ENCODE measurements at regions not wholly inside any gene's neighbourhood (a gene's known extent, or its start where the extent isn't known, plus 50 kb on each side); places are given as distances from the start of the nearest gene placed in this dataset.

DNA sequence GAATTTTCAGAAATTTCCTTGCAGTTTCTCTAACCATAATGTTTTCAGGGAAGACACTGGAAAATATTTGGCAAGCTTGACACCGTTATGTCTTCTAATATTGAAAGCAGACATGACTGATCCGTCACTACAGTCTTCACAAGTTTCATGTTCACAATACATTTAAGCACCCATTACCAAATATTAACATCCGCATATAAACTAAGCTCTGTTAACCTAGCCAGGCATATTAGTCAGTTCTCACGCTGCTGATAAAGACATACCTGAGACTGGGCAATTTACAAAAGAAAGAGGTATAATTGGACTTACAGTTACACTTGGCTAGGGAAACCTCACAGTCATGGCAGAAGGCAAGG is 162.7 kb upstream of the LYSMD4 start:
- TF ChIP-seq RARB (CRISPR knock-in tag; IDR thresholded peaks at IDR 0.05) (no peak), SNAI2 (CRISPR knock-in tag; IDR thresholded peaks at IDR 0.05) (no peak), CSDC2 (CRISPR knock-in tag; IDR thresholded peaks at IDR 0.05) (no peak), GLIS3 (CRISPR knock-in tag; IDR thresholded peaks at IDR 0.05) (no peak)
- TF ChIP-seq, protein P1, sequence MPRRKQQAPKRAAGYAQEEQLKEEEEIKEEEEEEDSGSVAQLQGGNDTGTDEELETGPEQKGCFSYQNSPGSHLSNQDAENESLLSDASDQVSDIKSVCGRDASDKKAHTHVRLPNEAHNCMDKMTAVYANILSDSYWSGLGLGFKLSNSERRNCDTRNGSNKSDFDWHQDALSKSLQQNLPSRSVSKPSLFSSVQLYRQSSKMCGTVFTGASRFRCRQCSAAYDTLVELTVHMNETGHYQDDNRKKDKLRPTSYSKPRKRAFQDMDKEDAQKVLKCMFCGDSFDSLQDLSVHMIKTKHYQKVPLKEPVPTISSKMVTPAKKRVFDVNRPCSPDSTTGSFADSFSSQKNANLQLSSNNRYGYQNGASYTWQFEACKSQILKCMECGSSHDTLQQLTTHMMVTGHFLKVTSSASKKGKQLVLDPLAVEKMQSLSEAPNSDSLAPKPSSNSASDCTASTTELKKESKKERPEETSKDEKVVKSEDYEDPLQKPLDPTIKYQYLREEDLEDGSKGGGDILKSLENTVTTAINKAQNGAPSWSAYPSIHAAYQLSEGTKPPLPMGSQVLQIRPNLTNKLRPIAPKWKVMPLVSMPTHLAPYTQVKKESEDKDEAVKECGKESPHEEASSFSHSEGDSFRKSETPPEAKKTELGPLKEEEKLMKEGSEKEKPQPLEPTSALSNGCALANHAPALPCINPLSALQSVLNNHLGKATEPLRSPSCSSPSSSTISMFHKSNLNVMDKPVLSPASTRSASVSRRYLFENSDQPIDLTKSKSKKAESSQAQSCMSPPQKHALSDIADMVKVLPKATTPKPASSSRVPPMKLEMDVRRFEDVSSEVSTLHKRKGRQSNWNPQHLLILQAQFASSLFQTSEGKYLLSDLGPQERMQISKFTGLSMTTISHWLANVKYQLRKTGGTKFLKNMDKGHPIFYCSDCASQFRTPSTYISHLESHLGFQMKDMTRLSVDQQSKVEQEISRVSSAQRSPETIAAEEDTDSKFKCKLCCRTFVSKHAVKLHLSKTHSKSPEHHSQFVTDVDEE (CRISPR knock-in tag; IDR thresholded peaks at IDR 0.05): no peak
- TF ChIP-seq, protein P2, sequence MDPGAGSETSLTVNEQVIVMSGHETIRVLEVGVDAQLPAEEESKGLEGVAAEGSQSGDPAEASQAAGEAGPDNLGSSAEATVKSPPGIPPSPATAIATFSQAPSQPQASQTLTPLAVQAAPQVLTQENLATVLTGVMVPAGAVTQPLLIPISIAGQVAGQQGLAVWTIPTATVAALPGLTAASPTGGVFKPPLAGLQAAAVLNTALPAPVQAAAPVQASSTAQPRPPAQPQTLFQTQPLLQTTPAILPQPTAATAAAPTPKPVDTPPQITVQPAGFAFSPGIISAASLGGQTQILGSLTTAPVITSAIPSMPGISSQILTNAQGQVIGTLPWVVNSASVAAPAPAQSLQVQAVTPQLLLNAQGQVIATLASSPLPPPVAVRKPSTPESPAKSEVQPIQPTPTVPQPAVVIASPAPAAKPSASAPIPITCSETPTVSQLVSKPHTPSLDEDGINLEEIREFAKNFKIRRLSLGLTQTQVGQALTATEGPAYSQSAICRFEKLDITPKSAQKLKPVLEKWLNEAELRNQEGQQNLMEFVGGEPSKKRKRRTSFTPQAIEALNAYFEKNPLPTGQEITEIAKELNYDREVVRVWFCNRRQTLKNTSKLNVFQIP (CRISPR knock-in tag; IDR thresholded peaks at IDR 0.05; ENCODE audit: borderline replicate concordance, low read depth): no peak
- ATAC-seq: no peak

DNA sequence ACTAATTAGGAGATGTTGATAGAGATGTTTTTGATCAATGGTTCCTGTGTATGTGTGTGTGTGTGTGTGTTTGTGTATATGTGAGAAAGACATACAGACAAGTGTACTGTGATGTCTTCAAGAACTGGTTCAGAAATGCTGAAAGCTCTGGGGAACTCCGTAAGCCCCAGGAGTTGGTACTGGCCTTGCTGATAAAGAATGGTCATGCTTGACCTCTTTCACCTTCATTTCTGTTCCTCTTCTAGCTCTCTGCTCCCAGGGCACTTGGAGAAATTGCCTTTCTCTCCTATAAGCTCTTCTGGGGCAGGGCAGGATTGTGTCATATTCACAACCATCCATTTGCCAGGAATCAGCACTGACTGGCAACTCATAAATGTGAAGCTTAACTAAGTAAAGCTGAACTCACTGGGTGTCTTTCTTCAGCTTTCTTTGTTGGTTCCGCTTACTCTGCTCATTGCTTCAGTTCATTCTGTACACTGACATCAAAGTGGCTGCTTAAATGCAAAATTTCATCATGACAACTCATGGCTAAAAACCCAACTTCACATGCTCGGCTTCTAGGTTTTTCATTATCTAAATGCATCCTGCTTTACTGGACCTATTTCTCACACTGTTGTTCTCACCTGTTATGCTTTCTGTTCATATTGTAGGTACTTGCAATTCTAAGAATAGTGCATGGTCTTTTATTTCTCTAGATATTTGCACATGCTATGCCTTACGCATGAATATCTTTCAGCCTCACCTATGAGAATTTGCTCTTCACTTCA is 162.1 kb upstream of the LYSMD4 start:
- TF ChIP-seq GLIS3 (CRISPR knock-in tag; IDR thresholded peaks at IDR 0.05) (no peak), ZFP3 (CRISPR knock-in tag; IDR thresholded peaks at IDR 0.05) (no peak), TOX (CRISPR knock-in tag; IDR thresholded peaks at IDR 0.05; ENCODE audit: borderline replicate concordance) (no peak), ZNF70 (CRISPR knock-in tag; IDR thresholded peaks at IDR 0.05) (no peak), ESRRG (CRISPR knock-in tag; IDR thresholded peaks at IDR 0.05) (no peak), BACH2 (CRISPR knock-in tag; IDR thresholded peaks at IDR 0.05; ENCODE audit: borderline replicate concordance) (no peak)
- TF ChIP-seq, protein P3, sequence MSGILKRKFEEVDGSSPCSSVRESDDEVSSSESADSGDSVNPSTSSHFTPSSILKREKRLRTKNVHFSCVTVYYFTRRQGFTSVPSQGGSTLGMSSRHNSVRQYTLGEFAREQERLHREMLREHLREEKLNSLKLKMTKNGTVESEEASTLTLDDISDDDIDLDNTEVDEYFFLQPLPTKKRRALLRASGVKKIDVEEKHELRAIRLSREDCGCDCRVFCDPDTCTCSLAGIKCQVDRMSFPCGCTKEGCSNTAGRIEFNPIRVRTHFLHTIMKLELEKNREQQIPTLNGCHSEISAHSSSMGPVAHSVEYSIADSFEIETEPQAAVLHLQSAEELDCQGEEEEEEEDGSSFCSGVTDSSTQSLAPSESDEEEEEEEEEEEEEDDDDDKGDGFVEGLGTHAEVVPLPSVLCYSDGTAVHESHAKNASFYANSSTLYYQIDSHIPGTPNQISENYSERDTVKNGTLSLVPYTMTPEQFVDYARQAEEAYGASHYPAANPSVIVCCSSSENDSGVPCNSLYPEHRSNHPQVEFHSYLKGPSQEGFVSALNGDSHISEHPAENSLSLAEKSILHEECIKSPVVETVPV (CRISPR knock-in tag; IDR thresholded peaks at IDR 0.05): no peak
- TF ChIP-seq, protein P1 (CRISPR knock-in tag; IDR thresholded peaks at IDR 0.05): no peak
- no peak for ATAC-seq

DNA sequence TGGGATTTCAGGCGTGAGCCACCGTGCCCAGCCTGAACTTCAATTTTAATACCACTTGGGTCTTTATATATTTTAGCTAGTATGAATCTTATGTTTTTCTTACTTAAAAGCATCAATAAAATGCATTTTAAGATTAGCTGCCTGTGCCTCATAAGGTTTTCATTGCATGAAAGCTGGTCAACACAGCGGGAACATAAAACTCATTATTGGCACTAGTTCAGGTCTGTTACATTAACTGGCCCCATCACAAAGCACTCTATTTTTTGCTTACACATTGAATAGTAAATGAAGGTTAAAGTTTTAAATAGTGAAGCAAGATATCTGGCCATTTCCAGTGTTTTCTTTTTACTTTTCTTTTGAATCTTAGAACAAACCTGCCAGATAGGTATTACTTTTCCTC is 145.6 kb upstream of the LYSMD4 start:
- ATAC-seq: no peak
- TF ChIP-seq, protein P3 (CRISPR knock-in tag; IDR thresholded peaks at IDR 0.05): no peak
- TF ChIP-seq TOX (CRISPR knock-in tag; IDR thresholded peaks at IDR 0.05; ENCODE audit: borderline replicate concordance): no peak
- no peak for TF ChIP-seq CSDC2 (CRISPR knock-in tag; IDR thresholded peaks at IDR 0.05)
- no peak for TF ChIP-seq ZFP30 (CRISPR knock-in tag; IDR thresholded peaks at IDR 0.05)
- TF ChIP-seq ESRRG (CRISPR knock-in tag; IDR thresholded peaks at IDR 0.05): no peak
- TF ChIP-seq SNAI2 (CRISPR knock-in tag; IDR thresholded peaks at IDR 0.05): no peak
- no peak for TF ChIP-seq ARNTL (CRISPR knock-in tag; IDR thresholded peaks at IDR 0.05; ENCODE audit: borderline replicate concordance, low read depth)
- TF ChIP-seq, protein P4, sequence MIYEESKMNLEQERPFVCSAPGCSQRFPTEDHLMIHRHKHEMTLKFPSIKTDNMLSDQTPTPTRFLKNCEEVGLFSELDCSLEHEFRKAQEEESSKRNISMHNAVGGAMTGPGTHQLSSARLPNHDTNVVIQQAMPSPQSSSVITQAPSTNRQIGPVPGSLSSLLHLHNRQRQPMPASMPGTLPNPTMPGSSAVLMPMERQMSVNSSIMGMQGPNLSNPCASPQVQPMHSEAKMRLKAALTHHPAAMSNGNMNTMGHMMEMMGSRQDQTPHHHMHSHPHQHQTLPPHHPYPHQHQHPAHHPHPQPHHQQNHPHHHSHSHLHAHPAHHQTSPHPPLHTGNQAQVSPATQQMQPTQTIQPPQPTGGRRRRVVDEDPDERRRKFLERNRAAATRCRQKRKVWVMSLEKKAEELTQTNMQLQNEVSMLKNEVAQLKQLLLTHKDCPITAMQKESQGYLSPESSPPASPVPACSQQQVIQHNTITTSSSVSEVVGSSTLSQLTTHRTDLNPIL (CRISPR knock-in tag; IDR thresholded peaks at IDR 0.05; ENCODE audit: low read depth): no peak
- TF ChIP-seq ISL1 (CRISPR knock-in tag; IDR thresholded peaks at IDR 0.05): no peak
- TF ChIP-seq ZC3H10 (CRISPR knock-in tag; IDR thresholded peaks at IDR 0.05): no peak

Data from SK-N-SH treated with all-trans-retinoic acid at 6 μM for 48 hours (cell line).